Activated T-cell treated with anti-CD3 and anti-CD28 coated beads, Interleukin-2, amount 50 U/mL, for 72 hours (primary cell): ENCODE measurements at regions not wholly inside any gene's neighbourhood (a gene's known extent, or its start where the extent isn't known, plus 50 kb on each side); places are given as distances from the start of the nearest gene placed in this dataset.
"Not testable (repeated sequence)": the region's sequence is repeated elsewhere in the genome, so short reads cannot be mapped to it uniquely, and the experiment has no call there.

ENCODE experiments used
- ATAC-seq, 2 donors: fragments of 150-1000 bp; cut with Tn5 transposase; replicated peaks in 1 of 2; 2 replicates each; pipeline ENCODE4 v1.10.0; 2021; ENCODE audit warnings: moderate library complexity in 2 of 2, mild to moderate bottlenecking in 1 of 2
- DNase-seq, 2 donors: peaks; one replicate each; pipeline ENCODE4 v3.0.0; 2021 to 2022; ENCODE audit warnings: mixed read lengths in 1 of 2
- H3K27ac Mint-ChIP-seq: one replicate; pipeline ENCODE4 v1.8.0; 2022; ENCODE audit warnings: mild to moderate bottlenecking, moderate library complexity, mixed read lengths
- H3K27me3 Mint-ChIP-seq: one replicate; pipeline ENCODE4 v1.8.0; 2022; ENCODE audit warnings: low read depth, mixed read lengths
- H3K36me3 Mint-ChIP-seq, 2 donors: one replicate each; pipeline ENCODE4 v1.8.0; 2022; ENCODE audit warnings: mixed read lengths in 2 of 2, mild to moderate bottlenecking in 1 of 2; ENCODE audit not compliant: insufficient read depth in 2 of 2
- H3K4me1 Mint-ChIP-seq: one replicate; pipeline ENCODE4 v1.8.0; 2022; ENCODE audit warnings: low read depth, mixed read lengths
- H3K4me3 Mint-ChIP-seq, 2 donors: one replicate each; pipeline ENCODE4 v1.8.0; 2022; ENCODE audit warnings: mild to moderate bottlenecking in 2 of 2, mixed read lengths in 2 of 2, moderate library complexity in 2 of 2
- H3K9me3 Mint-ChIP-seq, 2 donors: one replicate each; pipeline ENCODE4 v1.8.0; 2022; ENCODE audit warnings: mixed read lengths in 2 of 2

GRCh38 chr13:65490725-65491124 lies 1739.4 kb downstream of the PCDH9 start:
- not testable (repeated sequence) for ATAC-seq, DNase-seq, H3K27me3 Mint-ChIP-seq, H3K27ac Mint-ChIP-seq, H3K4me3 Mint-ChIP-seq, H3K4me1 Mint-ChIP-seq, H3K36me3 Mint-ChIP-seq
- peaks cover 8 to 12% of the 10 kb centered on the region in 2 donors for H3K9me3 Mint-ChIP-seq

DNA sequence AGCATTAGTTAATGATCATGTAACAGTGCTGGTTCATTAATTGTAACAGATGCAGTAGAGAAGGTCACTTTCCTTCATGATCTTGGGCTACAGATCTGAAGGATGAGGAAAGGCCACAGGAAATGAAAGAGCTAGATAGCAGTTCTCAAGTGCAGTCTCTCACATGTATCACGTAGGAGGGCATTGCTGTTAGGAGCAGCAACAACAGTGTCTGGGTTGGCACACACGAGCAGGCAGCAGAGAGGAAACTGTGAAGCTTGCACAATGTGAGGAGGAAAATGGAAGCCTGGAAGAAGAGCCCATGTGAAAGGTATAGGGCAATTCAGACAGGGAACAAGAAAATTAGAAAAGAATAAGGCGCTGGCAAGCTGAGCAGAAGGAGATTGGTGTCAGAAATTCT lies 1741.5 kb downstream of the PCDH9 start:
- Mint-ChIP-seq H3K4me1 (no peaks in the 10 kb centered on the region), H3K27ac (no peak overlapping the region), H3K9me3 (peaks cover 10 to 12% of the 10 kb centered on the region in 2 donors), H3K4me3 (no peak overlapping the region), H3K27me3 (no peaks in the 10 kb centered on the region), H3K36me3 (peaks cover 0 to 1% of the 10 kb centered on the region in 2 donors)
- no peak for DNase-seq
- no peak for ATAC-seq

- H3K9me3 Mint-ChIP-seq = peaks cover 2 to 6% of the 10 kb centered on the region in 2 donors
- H3K27me3 Mint-ChIP-seq = no peaks in the 10 kb centered on the region
- no peak for DNase-seq
- no peaks in the 10 kb centered on the region for H3K4me1 Mint-ChIP-seq
- H3K27ac Mint-ChIP-seq = no peak overlapping the region
- no peak overlapping the region for H3K4me3 Mint-ChIP-seq
- peaks cover 0 to 1% of the 10 kb centered on the region in 2 donors for H3K36me3 Mint-ChIP-seq
- no peak for ATAC-seq
Observed at GRCh38 chr13:65479692-65480091, 1750.4 kb downstream of the PCDH9 start.

- DNase-seq = no peak
- Mint-ChIP-seq H3K4me1 (no peaks in the 10 kb centered on the region), H3K9me3 (peaks cover 3 to 11% of the 10 kb centered on the region in 2 donors), H3K27ac (no peak overlapping the region), H3K36me3 (no peaks in the 10 kb centered on the region), H3K27me3 (no peaks in the 10 kb centered on the region), H3K4me3 (no peak overlapping the region)
- no peak for ATAC-seq
Observed at GRCh38 chr13:65473196-65473595, 1756.9 kb downstream of the PCDH9 start.

- Mint-ChIP-seq H3K9me3 (peaks cover 3 to 11% of the 10 kb centered on the region in 2 donors), H3K27ac (no peak overlapping the region), H3K36me3 (no peaks in the 10 kb centered on the region), H3K4me3 (no peak overlapping the region), H3K4me1 (no peaks in the 10 kb centered on the region), H3K27me3 (no peaks in the 10 kb centered on the region)
- DNase-seq (no peak), ATAC-seq (no peak)
Observed at GRCh38 chr13:65472336-65472735, 1757.8 kb downstream of the PCDH9 start.

DNA sequence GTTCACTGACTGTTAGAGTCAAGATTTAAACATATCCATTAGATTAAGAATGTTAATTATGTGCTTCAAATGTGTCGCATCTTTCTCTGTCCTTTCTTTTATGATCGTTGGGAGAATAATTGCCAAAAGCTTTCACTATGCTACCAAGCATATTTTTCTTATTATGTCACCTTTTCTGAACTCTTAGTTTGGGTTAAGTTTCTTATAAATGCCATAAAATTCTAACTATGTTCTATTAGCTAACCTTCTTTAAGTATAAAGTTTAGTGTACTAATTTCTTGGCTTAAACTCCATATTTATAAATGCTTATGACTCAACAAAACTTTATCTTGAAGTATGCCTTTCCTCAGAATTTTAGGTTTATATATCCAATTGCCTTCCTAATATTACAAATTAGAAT lies 1759.4 kb downstream of the PCDH9 start:
- Mint-ChIP-seq H3K27me3 (no peaks in the 10 kb centered on the region), H3K4me1 (no peaks in the 10 kb centered on the region), H3K36me3 (peaks cover 0 to 3% of the 10 kb centered on the region in 2 donors), H3K27ac (no peak overlapping the region), H3K9me3 (peaks cover 5 to 18% of the 10 kb centered on the region in 2 donors), H3K4me3 (no peak overlapping the region)
- DNase-seq (no peak), ATAC-seq (no peak)

DNA sequence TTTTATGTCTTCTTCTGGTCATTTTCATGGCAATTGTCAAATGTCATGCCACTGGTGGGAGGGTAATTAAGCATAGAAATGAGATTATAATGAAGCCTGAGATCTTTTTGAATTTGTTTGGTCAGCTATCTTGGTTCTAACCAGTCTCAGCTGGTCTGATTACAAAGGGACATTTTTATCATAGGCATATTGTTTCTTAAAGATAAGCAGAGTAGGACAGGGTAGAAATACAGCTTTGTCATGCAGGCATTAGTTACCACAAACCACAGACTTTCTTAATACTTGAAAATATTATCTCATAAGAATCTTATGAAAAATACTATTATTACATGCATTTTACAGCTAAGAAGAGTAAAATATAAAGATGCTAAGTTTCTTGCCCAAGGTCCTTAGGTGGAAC lies 1761.5 kb downstream of the PCDH9 start:
- no peak overlapping the region for H3K4me3 Mint-ChIP-seq
- DNase-seq (no peak), ATAC-seq (no peak)
- H3K4me1 Mint-ChIP-seq = no peaks in the 10 kb centered on the region
- H3K27me3 Mint-ChIP-seq = no peaks in the 10 kb centered on the region
- H3K27ac Mint-ChIP-seq = no peak overlapping the region
- H3K9me3 Mint-ChIP-seq = peaks cover 11 to 19% of the 10 kb centered on the region in 2 donors
- H3K36me3 Mint-ChIP-seq = peaks cover 2 to 5% of the 10 kb centered on the region in 2 donors

DNA sequence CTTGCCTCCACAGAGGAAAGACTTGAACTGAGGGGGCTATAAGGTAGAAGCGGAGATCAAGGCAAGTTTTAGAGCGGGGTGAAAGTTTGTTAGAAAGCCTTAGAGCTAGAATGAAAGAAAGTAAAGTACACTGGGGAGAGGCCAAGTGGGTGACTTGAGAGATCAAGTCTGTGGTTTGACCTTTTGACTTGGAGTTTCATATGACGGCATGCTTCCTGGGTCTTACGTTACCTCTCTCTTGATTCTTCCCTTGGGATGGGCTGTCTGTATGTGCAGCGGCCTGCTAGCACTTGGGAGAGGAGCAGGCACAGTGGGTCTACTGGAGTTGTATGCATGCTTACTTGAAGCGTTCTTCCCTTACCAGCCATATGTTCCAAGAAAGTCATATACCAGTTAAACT lies 1768.5 kb downstream of the PCDH9 start:
- no peak for DNase-seq
- H3K4me1 Mint-ChIP-seq = no peaks in the 10 kb centered on the region
- H3K9me3 Mint-ChIP-seq = peaks cover 18 to 21% of the 10 kb centered on the region in 2 donors
- no peak overlapping the region for H3K27ac Mint-ChIP-seq
- no peaks in the 10 kb centered on the region for H3K27me3 Mint-ChIP-seq
- ATAC-seq = no peak
- H3K4me3 Mint-ChIP-seq = no peak overlapping the region
- H3K36me3 Mint-ChIP-seq = peaks cover 2 to 5% of the 10 kb centered on the region in 2 donors

DNA sequence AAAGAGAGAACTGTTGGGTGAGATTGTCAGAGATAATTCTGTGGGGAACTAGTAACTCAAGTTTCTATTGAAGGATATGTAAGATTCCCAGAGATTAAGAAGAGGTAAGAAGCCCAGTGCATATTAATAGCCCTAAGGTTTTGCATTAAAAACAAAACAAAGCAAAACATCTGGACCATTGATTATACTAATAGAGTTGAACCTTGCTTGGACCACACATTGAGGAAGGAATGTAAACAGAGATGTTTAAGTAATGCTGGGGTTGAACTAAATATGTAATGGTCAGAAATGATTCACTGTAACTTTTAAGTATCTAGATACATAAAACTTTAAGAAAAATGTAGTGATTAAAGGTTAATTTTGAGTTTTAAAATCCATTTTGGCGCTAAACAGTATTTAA lies 1770.0 kb downstream of the PCDH9 start:
- Mint-ChIP-seq H3K4me3 (no peak overlapping the region), H3K27me3 (no peaks in the 10 kb centered on the region), H3K9me3 (peaks cover 14% of the 10 kb centered on the region in 2 donors), H3K36me3 (peaks cover under 1% of the 10 kb centered on the region in 2 donors), H3K4me1 (no peaks in the 10 kb centered on the region), H3K27ac (no peak overlapping the region)
- ATAC-seq (no peak), DNase-seq (no peak)

GRCh38 chr13:65456150-65456912 lies 1773.8 kb downstream of the PCDH9 start:
- H3K9me3 Mint-ChIP-seq = peaks cover 4 to 6% of the 10 kb centered on the region in 2 donors
- H3K4me1 Mint-ChIP-seq = no peaks in the 10 kb centered on the region
- DNase-seq (no peak), ATAC-seq (no peak)
- no peaks in the 10 kb centered on the region for H3K36me3 Mint-ChIP-seq
- no peak overlapping the region for H3K4me3 Mint-ChIP-seq
- no peaks in the 10 kb centered on the region for H3K27me3 Mint-ChIP-seq
- no peak overlapping the region for H3K27ac Mint-ChIP-seq

- DNase-seq (no peak), ATAC-seq (no peak)
- Mint-ChIP-seq H3K4me1 (no peaks in the 10 kb centered on the region), H3K27me3 (no peaks in the 10 kb centered on the region), H3K4me3 (no peak overlapping the region), H3K9me3 (peaks cover 4% of the 10 kb centered on the region in 2 donors), H3K36me3 (no peaks in the 10 kb centered on the region), H3K27ac (no peak overlapping the region)
Observed at GRCh38 chr13:65454403-65454802, 1775.7 kb downstream of the PCDH9 start.

GRCh38 chr13:65453982-65454381 lies 1776.2 kb downstream of the PCDH9 start:
- ATAC-seq = no peak
- DNase-seq = no peak
- no peak overlapping the region for H3K27ac Mint-ChIP-seq
- H3K36me3 Mint-ChIP-seq = no peaks in the 10 kb centered on the region
- no peak overlapping the region for H3K4me3 Mint-ChIP-seq
- H3K27me3 Mint-ChIP-seq = no peaks in the 10 kb centered on the region
- H3K9me3 Mint-ChIP-seq = peaks cover 4% of the 10 kb centered on the region in 2 donors
- H3K4me1 Mint-ChIP-seq = no peaks in the 10 kb centered on the region

DNA sequence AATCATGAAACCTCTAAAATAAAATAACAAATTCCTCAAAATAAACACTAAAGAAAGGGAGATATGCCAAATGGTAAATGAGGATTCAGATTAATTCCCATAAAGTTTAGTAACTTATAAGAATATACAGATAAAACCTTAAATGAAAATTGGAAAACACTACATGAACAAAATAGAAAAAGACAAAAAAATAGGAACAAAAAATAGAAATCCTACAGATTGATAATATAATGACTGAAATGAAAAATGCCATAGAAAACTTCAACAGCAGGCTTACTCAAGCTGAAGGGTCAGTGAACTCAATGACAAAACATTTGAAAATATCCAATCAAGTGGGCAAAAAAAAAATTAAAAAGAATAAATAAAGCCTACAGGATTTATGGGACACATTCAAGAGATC lies 1784.8 kb downstream of the PCDH9 start:
- Mint-ChIP-seq H3K9me3 (peaks cover 8 to 14% of the 10 kb centered on the region in 2 donors), H3K36me3 (peaks cover 0 to 5% of the 10 kb centered on the region in 2 donors), H3K4me3 (no peak overlapping the region), H3K27ac (no peak overlapping the region), H3K4me1 (no peaks in the 10 kb centered on the region), H3K27me3 (no peaks in the 10 kb centered on the region)
- no peak for ATAC-seq
- DNase-seq = no peak

DNA sequence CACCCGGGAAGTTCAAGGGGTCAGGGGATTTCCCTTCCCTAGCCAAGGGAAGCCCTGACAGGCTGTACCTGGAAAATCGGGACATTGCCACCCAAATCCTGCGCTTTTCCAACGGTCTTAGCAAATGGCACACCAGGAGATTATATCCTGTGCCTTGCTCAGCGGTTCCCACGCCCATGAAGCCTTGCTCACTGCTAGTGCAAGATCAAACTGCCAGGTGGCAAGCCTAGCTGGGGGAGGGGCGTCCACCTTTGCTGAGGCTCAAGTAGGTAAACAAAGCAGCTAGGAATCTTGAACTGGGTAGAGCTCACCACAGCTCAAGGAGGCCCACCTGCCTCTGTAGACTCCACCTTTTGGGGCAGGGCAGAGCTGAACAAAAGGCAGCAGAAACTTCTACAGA lies 1794.5 kb downstream of the PCDH9 start:
- H3K27ac Mint-ChIP-seq = no peak overlapping the region
- no peak overlapping the region for H3K4me3 Mint-ChIP-seq
- H3K9me3 Mint-ChIP-seq = peaks cover 7 to 18% of the 10 kb centered on the region in 2 donors
- H3K27me3 Mint-ChIP-seq = no peaks in the 10 kb centered on the region
- H3K4me1 Mint-ChIP-seq = no peaks in the 10 kb centered on the region
- ATAC-seq (no peak), DNase-seq (no peak)
- H3K36me3 Mint-ChIP-seq = no peaks in the 10 kb centered on the region
